ENCODE measurements at regions not wholly inside any gene's neighbourhood (a gene's known extent, or its start where the extent isn't known, plus 50 kb on each side); places are given as distances from the start of the nearest gene placed in this dataset.

- TF ChIP-seq, protein P1, sequence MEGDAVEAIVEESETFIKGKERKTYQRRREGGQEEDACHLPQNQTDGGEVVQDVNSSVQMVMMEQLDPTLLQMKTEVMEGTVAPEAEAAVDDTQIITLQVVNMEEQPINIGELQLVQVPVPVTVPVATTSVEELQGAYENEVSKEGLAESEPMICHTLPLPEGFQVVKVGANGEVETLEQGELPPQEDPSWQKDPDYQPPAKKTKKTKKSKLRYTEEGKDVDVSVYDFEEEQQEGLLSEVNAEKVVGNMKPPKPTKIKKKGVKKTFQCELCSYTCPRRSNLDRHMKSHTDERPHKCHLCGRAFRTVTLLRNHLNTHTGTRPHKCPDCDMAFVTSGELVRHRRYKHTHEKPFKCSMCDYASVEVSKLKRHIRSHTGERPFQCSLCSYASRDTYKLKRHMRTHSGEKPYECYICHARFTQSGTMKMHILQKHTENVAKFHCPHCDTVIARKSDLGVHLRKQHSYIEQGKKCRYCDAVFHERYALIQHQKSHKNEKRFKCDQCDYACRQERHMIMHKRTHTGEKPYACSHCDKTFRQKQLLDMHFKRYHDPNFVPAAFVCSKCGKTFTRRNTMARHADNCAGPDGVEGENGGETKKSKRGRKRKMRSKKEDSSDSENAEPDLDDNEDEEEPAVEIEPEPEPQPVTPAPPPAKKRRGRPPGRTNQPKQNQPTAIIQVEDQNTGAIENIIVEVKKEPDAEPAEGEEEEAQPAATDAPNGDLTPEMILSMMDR (IDR thresholded peaks at IDR 0.05; ENCODE audit: poor library complexity), result no peak
- no peak for TF ChIP-seq EZH2 (IDR thresholded peaks at IDR 0.05; ENCODE audit: borderline replicate concordance)
These were observed 183.8 kb upstream of the SFSWAP start for GRCh38 chr12:131527092-131527491.
